HUDEP-2 (cell line): ENCODE measurements at regions not wholly inside any gene's neighbourhood (a gene's known extent, or its start where the extent isn't known, plus 50 kb on each side); places are given as distances from the start of the nearest gene placed in this dataset.

ENCODE experiments used
- DNase-seq, 76 experiments: peaks; one replicate each; lab custom pipeline; 2025; ENCODE audit not compliant: unreplicated experiment in 76 of 76; lab: John Stamatoyannopoulos, UW

- no peak for DNase-seq
These were observed 55.1 kb downstream of the PJA1 start for GRCh38 chrX:69110116-69110530.

- DNase-seq, result no peak
These were observed 55.5 kb downstream of the PJA1 start for GRCh38 chrX:69109706-69110105.

DNA sequence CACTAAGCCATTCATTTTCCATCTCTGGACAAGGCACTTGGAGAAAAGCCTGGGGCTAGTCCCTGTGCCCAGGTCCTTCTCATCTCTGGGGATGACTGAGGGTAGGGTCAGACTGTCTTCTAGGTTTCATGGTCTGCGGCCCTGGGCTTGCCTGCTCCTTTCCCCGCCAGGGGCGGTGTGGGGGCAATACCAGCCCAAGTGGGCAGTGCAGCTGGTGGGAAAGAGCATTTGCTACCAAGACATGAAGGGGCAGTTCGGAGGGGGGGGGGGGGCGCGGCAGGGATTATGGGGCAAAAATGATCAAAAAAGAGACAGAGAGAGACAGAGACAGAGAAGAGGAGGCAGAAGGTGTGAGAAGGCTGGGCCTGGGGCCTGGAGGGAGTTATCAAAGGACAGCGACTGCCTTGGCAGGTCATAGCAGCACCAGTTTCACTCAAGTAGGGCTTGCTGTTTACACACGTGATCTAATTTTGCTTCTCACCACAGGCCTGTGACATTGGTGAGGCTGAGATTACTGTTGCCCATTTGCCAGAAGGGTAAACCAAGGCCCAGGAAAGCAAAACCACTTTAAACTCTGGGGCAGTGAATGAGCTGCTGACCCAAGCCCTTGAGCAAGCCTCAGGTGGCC is 56.1 kb downstream of the PJA1 start:
- no peak for DNase-seq

GRCh38 chrX:69107747-69108401 is 57.4 kb downstream of the PJA1 start:
- DNase-seq, result no peak

GRCh38 chrX:69107231-69107739 is 58.0 kb downstream of the PJA1 start:
- DNase-seq, result no peak

DNA sequence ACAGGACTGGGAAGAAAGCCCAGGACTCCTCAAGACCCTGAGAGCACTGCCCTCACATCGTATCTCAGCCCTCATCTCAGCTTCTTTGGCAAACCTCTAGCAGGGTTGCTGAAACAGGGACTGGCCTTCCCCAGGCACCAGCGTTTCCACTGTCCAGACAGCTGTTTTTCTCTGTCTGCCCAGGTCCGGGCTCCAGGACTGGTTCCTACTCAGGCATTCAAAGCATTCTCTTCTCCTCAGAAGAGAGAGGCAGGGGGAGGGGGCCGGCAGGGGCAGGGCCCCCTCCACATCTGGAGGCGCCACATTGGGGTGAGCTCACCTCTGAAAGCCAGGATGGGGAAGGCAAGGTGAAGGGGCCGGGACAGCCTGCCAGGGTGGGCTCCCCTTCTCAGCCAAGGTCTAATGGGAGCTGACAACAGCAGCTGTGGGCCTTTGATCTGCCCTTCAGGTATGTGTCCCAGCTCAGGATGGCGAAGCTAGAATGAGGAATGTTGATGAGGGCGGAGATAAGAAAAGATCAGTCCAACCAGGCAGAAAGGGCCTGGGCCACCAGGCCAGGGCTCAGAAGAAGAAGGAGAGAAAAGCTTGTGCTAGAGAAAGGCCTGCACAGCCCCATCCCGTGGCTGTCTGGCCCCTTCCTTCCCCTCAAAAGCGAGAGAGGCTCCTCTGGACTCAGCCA is 60.4 kb downstream of the PJA1 start:
- DNase-seq, result no peak

GRCh38 chrX:69103539-69103938 is 61.7 kb downstream of the PJA1 start:
- no peak for DNase-seq

GRCh38 chrX:69102612-69103194 is 62.5 kb downstream of the PJA1 start:
- no peak for DNase-seq

- no peak for DNase-seq
These were observed 63.5 kb downstream of the PJA1 start for GRCh38 chrX:69101683-69102251.

- DNase-seq, result no peak
These were observed 64.8 kb downstream of the PJA1 start for GRCh38 chrX:69100478-69100877.

DNA sequence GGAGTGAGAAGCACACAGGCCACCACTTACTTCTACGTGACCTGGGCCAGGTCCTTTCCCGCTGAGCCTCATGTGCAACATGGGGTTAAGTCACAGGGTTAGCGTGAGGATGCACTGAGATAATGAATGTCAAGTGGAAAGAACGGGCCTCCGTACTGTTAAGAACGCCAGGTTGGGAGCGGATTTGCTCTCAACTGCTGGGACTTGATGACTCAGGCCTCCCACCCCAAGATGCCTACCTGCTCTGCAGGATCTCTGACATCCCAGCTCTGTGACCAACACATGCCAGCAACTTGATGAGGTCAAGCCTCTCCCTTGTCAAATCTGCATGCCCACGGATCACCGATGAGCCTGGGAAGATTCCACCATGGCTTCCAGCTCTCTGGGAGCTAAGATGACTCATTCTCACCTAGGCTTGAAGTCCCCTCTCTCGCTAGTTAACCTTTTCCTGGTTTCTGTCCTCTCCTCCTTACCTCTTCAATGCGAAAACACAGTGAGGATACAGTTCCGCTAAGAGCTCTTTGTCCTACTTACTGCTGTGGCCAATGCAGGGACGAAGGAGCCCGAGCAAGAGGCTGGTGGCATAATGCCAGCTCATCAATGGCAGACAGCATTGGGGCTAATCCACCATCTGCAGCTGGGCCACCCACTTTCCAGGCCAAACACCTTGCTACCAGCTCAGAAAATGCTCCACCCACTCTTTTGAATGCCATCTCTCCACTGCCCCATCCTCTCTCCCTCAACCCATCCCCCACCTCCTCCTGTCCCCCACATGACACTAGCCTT is 67.6 kb downstream of the PJA1 start:
- no peak for DNase-seq

DNA sequence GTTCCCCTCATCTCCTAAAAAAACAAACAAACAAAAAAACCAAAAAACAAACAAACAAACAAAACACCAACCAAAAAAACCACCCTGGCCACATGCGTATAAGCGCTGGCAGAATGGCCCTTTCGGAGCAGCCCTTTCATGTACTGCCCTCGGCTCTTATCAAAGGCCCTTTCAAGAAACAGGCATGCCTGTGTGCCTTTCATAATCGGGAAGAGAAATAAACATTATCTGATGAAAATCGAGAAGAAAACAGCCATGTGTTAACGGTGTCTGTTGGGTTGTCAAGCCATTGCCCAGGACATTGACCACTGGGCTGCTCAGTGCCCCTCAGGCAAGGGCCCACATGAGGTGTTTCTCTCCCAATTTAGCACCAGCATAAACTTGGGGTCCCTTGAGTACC is 68.3 kb downstream of the PJA1 start:
- DNase-seq, result no peak

DNA sequence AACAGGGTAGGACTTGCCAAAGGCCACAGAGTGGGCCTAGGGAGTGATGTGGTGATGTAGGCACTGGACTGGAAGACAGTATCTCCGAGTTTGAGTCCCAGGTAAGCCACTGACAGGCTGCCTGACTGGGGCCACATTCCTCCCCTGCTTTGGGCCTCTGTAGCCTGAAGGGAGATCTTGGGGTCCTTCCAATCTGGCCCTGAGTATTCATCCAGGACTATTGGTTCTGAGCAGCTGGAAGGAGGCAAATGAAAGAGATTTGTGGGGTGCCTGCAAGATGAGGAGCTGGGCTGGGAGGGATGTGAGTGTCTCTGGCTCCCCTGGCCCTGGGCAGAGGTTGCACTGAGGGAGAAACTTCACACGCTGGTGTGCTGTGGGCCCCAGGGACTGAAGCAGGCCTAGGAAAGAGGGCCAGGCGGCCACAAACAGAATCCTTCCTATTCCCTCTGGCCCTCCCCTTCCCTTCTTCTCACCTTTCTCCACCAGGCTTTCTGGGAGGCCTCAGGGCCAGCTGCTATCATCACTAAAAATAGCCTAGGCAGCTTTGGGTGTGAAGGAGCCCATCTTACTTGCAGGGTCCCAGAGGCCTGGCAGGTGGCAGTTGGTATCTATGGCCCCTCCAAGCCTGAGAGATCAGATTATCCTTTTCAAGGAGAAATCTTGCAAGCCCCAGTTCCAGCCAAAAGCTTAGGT is 70.1 kb downstream of the PJA1 start:
- no peak for DNase-seq

- DNase-seq, result peak in 25 of 76 experiments; percentile 0 to 15 (median 4)
These were observed 71.0 kb downstream of the PJA1 start for GRCh38 chrX:69093960-69094871.

DNA sequence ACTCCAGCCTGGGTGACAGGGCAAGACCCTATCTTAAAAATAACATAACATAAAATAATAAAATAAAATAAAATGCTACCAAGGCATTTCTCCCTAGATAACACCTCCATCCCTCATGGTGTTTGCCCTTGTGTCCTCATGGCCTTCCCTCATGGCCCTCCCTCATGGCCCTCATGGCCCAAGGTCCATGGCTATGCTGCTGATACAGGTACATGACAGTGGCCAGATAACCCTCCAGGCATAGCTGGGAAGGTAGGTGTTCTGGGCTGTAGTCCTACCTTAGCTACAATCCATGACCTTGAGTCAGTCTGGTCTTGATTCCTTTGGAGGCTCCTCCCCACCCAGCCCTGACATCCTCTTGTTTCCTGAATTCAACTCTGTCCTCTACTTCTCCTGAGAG is 75.2 kb downstream of the PJA1 start:
- DNase-seq, result no peak

GRCh38 chrX:69089203-69089602 is 76.0 kb downstream of the PJA1 start:
- DNase-seq, result no peak

DNA sequence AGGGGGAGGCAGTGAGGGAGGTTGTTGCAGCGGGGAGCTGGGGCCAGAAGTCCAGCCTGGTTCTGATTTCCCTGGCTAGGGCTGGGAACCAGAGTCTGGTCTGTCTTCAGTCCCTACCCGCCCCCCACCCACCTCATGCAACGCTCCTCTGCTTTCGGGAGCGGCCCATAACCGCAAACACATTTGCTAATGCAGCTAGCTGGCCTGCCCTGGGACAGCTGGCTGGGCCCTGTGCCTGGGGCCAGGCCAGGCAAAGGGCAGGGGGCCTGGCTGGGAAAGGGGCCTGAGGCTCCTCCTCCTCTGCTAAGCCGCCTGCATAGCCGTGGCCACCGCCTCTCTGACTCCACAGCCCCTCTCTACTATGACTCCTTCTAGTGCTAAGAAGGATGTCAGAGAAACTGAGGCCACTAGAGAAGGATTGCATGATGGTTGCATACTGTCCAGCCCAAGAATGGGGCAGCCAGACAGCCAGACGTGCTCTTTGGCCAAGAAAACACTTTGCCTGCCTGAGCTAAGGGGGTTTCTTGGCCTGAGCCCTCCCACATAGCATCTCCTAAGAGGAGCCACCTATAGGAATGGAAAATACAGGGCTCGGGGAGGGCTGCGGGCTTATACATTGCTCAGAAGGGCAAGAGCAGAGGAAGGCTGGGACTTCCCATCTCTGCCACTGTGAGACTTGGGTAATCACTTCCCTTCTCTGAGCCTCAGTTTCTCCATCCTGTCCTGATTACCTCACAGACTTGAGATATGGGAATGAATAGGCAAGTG is 76.9 kb downstream of the PJA1 start:
- no peak for DNase-seq

DNA sequence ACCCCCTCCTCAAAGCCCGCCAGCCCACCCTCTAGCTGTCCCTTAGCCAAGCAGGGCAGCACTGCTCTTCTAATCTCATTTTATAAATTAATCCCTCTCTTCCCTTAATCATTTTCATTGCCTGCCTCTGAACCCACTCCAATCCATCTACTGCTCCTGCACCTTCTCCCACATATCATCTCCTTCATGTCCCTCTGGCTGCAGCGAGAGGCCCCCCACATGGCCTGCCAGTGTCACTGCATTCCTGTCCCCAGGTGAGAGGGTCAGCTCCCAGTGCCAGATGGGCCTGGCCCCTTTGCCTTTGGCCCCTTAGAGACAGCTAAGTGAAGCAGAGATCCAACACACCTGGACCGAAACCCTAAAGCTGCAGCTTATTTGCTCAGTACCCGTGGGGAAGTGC is 79.4 kb downstream of the PJA1 start:
- no peak for DNase-seq
